22Rv1 (cell line): ENCODE measurements at regions not wholly inside any gene's neighbourhood (a gene's known extent, or its start where the extent isn't known, plus 50 kb on each side); places are given as distances from the start of the nearest gene placed in this dataset.

ENCODE experiments used
- CTCF ChIP-seq: fragments of 450-650 bp; IDR thresholded peaks from 2 replicates; pipeline ENCODE4 v1.5.1; 2017; ENCODE audit warnings: mild to moderate bottlenecking
- ZFX ChIP-seq: fragments of 450-650 bp; IDR thresholded peaks from 2 replicates; pipeline ENCODE4 v1.6.1; 2017; ENCODE audit warnings: antibody characterized with exemption, borderline replicate concordance

GRCh38 chr3:55405436-55405835, 81.7 kb downstream of the WNT5A start:
- TF ChIP-seq CTCF = peak; percentile 52
- no peak for TF ChIP-seq ZFX
